Mucosa of rectum (tissue), 2 donors: ENCODE measurements at regions not wholly inside any gene's neighbourhood (a gene's known extent, or its start where the extent isn't known, plus 50 kb on each side); places are given as distances from the start of the nearest gene placed in this dataset.

Source experiments
- H3K27ac ChIP-seq, 2 donors: one replicate each; pipeline ENCODE4 v1.7.0; 2013; ENCODE audit warnings: inconsistent platforms in 2 of 2, low read depth in 2 of 2, low read length in 2 of 2
- H3K27me3 ChIP-seq, 2 donors: one replicate each; pipeline ENCODE4 v1.7.0; 2013; ENCODE audit warnings: low read length in 2 of 2; ENCODE audit not compliant: control insufficient read depth in 2 of 2, insufficient read depth in 2 of 2
- H3K36me3 ChIP-seq, 2 donors: one replicate each; pipeline ENCODE4 v1.7.0; 2013; ENCODE audit warnings: low read length in 2 of 2; ENCODE audit not compliant: control insufficient read depth in 2 of 2, insufficient read depth in 2 of 2
- H3K4me1 ChIP-seq, 2 donors: one replicate each; pipeline ENCODE4 v1.7.0; 2013; ENCODE audit warnings: low read length in 2 of 2, mild to moderate bottlenecking in 1 of 2; ENCODE audit not compliant: control insufficient read depth in 2 of 2, insufficient read depth in 2 of 2
- H3K4me3 ChIP-seq, 2 donors: one replicate each; pipeline ENCODE4 v1.7.0; 2013; ENCODE audit warnings: low read length in 2 of 2
- H3K9ac ChIP-seq, 2 donors: one replicate each; pipeline ENCODE4 v1.7.0; 2013; ENCODE audit warnings: low read length in 2 of 2, low read depth in 1 of 2, mild to moderate bottlenecking in 1 of 2
- H3K9me3 ChIP-seq, 2 donors: one replicate each; pipeline ENCODE4 v1.7.0; 2013; ENCODE audit warnings: low read length in 2 of 2; ENCODE audit not compliant: control insufficient read depth in 2 of 2
- donor health status: healthy.
- donor health status: Normal muscosa, but diverticular disease.

- Histone ChIP-seq H3K4me3 (no peak overlapping the region), H3K27ac (no peak overlapping the region), H3K36me3 (no peaks in the 10 kb centered on the region), H3K27me3 (no peaks in the 10 kb centered on the region), H3K9me3 (no peaks in the 10 kb centered on the region), H3K9ac (no peak overlapping the region), H3K4me1 (no peaks in the 10 kb centered on the region)
Measured at GRCh38 chr6:165204807-165205545, 104.4 kb downstream of the C6orf118 start.

- H3K4me3 ChIP-seq, result no peak overlapping the region
- H3K9ac ChIP-seq, result no peak overlapping the region
- no peaks in the 10 kb centered on the region for H3K9me3 ChIP-seq
- no peaks in the 10 kb centered on the region for H3K36me3 ChIP-seq
- no peaks in the 10 kb centered on the region for H3K27me3 ChIP-seq
- H3K4me1 ChIP-seq, result no peaks in the 10 kb centered on the region
- H3K27ac ChIP-seq, result no peak overlapping the region
Measured at GRCh38 chr6:165200178-165200577, 109.2 kb downstream of the C6orf118 start.

GRCh38 chr6:165191461-165191860, 117.9 kb downstream of the C6orf118 start:
- H3K9me3 ChIP-seq, result peaks cover 0 to 3% of the 10 kb centered on the region in 2 donors
- no peak overlapping the region for H3K27ac ChIP-seq
- H3K9ac ChIP-seq, result no peak overlapping the region
- H3K27me3 ChIP-seq, result no peaks in the 10 kb centered on the region
- H3K36me3 ChIP-seq, result no peaks in the 10 kb centered on the region
- H3K4me1 ChIP-seq, result no peaks in the 10 kb centered on the region
- H3K4me3 ChIP-seq, result no peak overlapping the region

- H3K27me3 ChIP-seq, result no peaks in the 10 kb centered on the region
- no peak overlapping the region for H3K27ac ChIP-seq
- no peaks in the 10 kb centered on the region for H3K36me3 ChIP-seq
- no peaks in the 10 kb centered on the region for H3K4me1 ChIP-seq
- no peak overlapping the region for H3K4me3 ChIP-seq
- H3K9me3 ChIP-seq, result peaks cover 0 to 4% of the 10 kb centered on the region in 2 donors
- no peak overlapping the region for H3K9ac ChIP-seq
Measured at GRCh38 chr6:165186441-165187205, 122.8 kb downstream of the C6orf118 start.

- H3K27ac ChIP-seq, result no peak overlapping the region
- H3K36me3 ChIP-seq, result no peaks in the 10 kb centered on the region
- no peaks in the 10 kb centered on the region for H3K27me3 ChIP-seq
- H3K4me1 ChIP-seq, result no peaks in the 10 kb centered on the region
- no peak overlapping the region for H3K4me3 ChIP-seq
- H3K9ac ChIP-seq, result no peak overlapping the region
- H3K9me3 ChIP-seq, result peaks cover 0 to 4% of the 10 kb centered on the region in 2 donors
Measured at GRCh38 chr6:165186041-165186440, 123.4 kb downstream of the C6orf118 start.

- Histone ChIP-seq H3K4me3 (no peak overlapping the region), H3K27ac (no peak overlapping the region), H3K27me3 (no peaks in the 10 kb centered on the region), H3K9ac (no peak overlapping the region), H3K4me1 (no peaks in the 10 kb centered on the region), H3K9me3 (peaks cover 0 to 4% of the 10 kb centered on the region in 2 donors), H3K36me3 (no peaks in the 10 kb centered on the region)
Measured at GRCh38 chr6:165184192-165184979, 125.0 kb downstream of the C6orf118 start.

- peaks cover 0 to 4% of the 10 kb centered on the region in 2 donors for H3K9me3 ChIP-seq
- no peak overlapping the region for H3K9ac ChIP-seq
- no peak overlapping the region for H3K27ac ChIP-seq
- no peak overlapping the region for H3K4me3 ChIP-seq
- no peaks in the 10 kb centered on the region for H3K27me3 ChIP-seq
- no peaks in the 10 kb centered on the region for H3K36me3 ChIP-seq
- no peaks in the 10 kb centered on the region for H3K4me1 ChIP-seq
Measured at GRCh38 chr6:165183496-165184140, 125.8 kb downstream of the C6orf118 start.

- peaks cover 0 to 4% of the 10 kb centered on the region in 2 donors for H3K9me3 ChIP-seq
- no peak overlapping the region for H3K27ac ChIP-seq
- no peak overlapping the region for H3K9ac ChIP-seq
Measured at GRCh38 chr6:165183071-165183470, 126.3 kb downstream of the C6orf118 start.

GRCh38 chr6:165181951-165182414, 127.4 kb downstream of the C6orf118 start:
- H3K27ac ChIP-seq, result no peak overlapping the region
- H3K4me1 ChIP-seq, result no peaks in the 10 kb centered on the region
- H3K36me3 ChIP-seq, result no peaks in the 10 kb centered on the region
- peaks cover 0 to 4% of the 10 kb centered on the region in 2 donors for H3K9me3 ChIP-seq
- H3K9ac ChIP-seq, result no peak overlapping the region
- H3K4me3 ChIP-seq, result no peak overlapping the region
- no peaks in the 10 kb centered on the region for H3K27me3 ChIP-seq

More at GRCh38 chr6:165183071-165183470, 126.3 kb downstream of the C6orf118 start:
- H3K27me3 ChIP-seq, result no peaks in the 10 kb centered on the region
- no peaks in the 10 kb centered on the region for H3K36me3 ChIP-seq
- H3K4me3 ChIP-seq, result no peak overlapping the region
- H3K4me1 ChIP-seq, result no peaks in the 10 kb centered on the region
